ENCODE measurements at regions not wholly inside any gene's neighbourhood (a gene's known extent, or its start where the extent isn't known, plus 50 kb on each side); places are given as distances from the start of the nearest gene placed in this dataset.
A peak's percentile ranks its signal among the peaks of the same experiment; 100 is the strongest.

DNA sequence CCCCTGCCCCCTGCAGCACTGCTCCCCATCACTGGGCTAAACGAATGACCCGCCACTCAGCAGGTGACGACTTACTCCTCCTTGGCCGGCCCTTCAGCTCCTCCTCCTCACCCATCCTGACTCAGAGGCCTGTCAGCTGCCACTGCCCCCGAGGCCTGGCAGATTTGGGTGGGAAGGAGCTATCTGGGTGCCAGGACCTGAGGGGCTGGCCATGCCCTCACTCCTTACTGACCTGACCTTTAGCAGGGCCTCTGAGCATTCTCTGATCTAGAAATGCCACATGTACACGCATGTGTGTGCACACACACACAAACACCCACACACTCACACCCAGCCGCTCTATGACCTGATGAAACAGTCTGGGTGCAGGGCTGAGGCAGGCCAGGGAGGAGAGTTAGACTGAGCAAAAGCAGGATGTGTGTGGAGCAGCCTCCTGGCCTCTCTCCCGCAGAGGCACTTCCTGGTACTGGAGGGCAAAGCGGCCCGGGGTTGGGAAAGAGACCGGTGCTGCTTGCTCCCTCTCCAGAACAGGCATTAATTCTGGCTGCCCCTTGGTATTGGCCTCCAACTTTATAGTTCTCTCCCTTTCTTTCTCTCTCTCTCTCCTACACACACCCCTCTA, 68.0 kb downstream of the ZFP36L2 start:
- WGBS, 2 donors (ENCODE audit: low coverage in 1 of 2), result 11 to 25% methylated on average over 3 to 11 of the region's 11 CpGs
- in situ Hi-C loops (cut with MboI; ENCODE audit: low pct_ligation_motif_present in 1 of 4, low pct_unique_long_range_greater_than_20kb in 1 of 4, low sequenced_read_pairs in 3 of 4), result no loop called here

DNA sequence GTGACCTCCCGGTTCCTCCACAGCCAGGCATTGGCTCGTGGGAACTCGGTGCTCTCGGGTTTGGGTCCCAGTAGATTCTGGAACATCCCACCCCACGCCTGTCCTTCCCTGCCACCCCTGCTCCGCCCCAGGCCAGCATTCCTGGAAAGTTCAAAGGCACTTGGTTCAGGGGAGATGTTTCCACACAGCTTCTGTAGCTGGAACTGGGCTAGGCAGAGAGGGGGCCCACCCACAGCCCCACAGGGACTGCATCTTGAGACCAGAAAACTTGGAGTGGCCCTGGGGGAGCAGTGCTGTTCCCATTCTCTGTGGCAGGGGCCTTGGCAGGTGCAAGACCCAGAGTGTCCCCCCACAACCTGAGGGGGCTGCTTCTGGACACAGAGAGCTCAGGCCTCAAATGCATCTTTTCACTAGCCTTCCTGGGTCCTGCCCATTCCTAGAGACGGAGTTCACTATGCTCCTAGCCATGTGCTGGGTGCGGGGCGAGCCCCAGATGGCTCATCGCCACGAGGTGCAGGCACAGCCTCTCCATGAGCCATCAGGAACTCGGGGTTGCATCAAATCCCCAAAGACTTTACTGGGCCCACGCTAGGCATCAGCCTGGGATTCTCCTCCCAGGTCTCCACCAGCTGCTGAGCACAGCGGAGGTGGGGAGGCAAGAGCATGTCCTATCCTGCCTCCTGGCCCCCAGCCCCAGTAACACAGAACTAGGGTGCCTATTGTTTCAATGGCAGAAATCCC, 68.7 kb downstream of the ZFP36L2 start:
- intact Hi-C loops (cut with DNase I; ENCODE audit: low total_unique reads) (loop anchor here (5.0 kb wide), 1 partner anchor 310 kb away; no protein-coding TSS in a partner anchor), in situ Hi-C loops (cut with MboI; ENCODE audit: low pct_ligation_motif_present in 1 of 4, low pct_unique_long_range_greater_than_20kb in 1 of 4, low sequenced_read_pairs in 3 of 4) (no loop called here)
- H3K4me3 ChIP-seq, result no peak overlapping the region
- H3K36me3 ChIP-seq, result no peaks in the 10 kb centered on the region
- no peak for DNase-seq
- H3K4me1 ChIP-seq, result peaks cover 26 to 69% (median 61%) of the 10 kb centered on the region in 4 donors
- H3K27ac ChIP-seq, result peak overlapping the region; percentile 93 to 95 (median 94)
- WGBS, 2 donors (ENCODE audit: low coverage in 1 of 2), result 80 to 81% methylated on average over 2 to 11 of the region's 14 CpGs
- TF ChIP-seq POLR2AphosphoS5 (IDR thresholded peaks at IDR 0.05), result no peak
- TF ChIP-seq, protein P1, sequence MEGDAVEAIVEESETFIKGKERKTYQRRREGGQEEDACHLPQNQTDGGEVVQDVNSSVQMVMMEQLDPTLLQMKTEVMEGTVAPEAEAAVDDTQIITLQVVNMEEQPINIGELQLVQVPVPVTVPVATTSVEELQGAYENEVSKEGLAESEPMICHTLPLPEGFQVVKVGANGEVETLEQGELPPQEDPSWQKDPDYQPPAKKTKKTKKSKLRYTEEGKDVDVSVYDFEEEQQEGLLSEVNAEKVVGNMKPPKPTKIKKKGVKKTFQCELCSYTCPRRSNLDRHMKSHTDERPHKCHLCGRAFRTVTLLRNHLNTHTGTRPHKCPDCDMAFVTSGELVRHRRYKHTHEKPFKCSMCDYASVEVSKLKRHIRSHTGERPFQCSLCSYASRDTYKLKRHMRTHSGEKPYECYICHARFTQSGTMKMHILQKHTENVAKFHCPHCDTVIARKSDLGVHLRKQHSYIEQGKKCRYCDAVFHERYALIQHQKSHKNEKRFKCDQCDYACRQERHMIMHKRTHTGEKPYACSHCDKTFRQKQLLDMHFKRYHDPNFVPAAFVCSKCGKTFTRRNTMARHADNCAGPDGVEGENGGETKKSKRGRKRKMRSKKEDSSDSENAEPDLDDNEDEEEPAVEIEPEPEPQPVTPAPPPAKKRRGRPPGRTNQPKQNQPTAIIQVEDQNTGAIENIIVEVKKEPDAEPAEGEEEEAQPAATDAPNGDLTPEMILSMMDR (IDR thresholded peaks at IDR 0.05), result no peak
- no peak for TF ChIP-seq POLR2A (IDR thresholded peaks at IDR 0.05)
- no peak for TF ChIP-seq EP300 (IDR thresholded peaks at IDR 0.05; ENCODE audit: low read depth)
- no peaks in the 10 kb centered on the region for H3K27me3 ChIP-seq
- H3K9me3 ChIP-seq, result no peaks in the 10 kb centered on the region

More for the DNA sequence above, 68.0 kb downstream of the ZFP36L2 start:
- intact Hi-C loops (cut with DNase I; ENCODE audit: low total_unique reads), result loop anchor here (5.0 kb wide), 1 partner anchor 311 kb away; no protein-coding TSS in a partner anchor
- no peak overlapping the region for H3K4me3 ChIP-seq
- peak; percentile 85 for DNase-seq
- H3K4me1 ChIP-seq, result peaks cover 26 to 73% (median 59%) of the 10 kb centered on the region in 4 donors
- H3K36me3 ChIP-seq, result no peaks in the 10 kb centered on the region
- H3K27me3 ChIP-seq, result no peaks in the 10 kb centered on the region
- peak overlapping the region; percentile 93 to 95 (median 94) for H3K27ac ChIP-seq
- peak in 1 of 3 donors; percentile 7 for TF ChIP-seq POLR2AphosphoS5 (IDR thresholded peaks at IDR 0.05)
- TF ChIP-seq EP300 (IDR thresholded peaks at IDR 0.05; ENCODE audit: low read depth), result no peak
- no peak for TF ChIP-seq POLR2A (IDR thresholded peaks at IDR 0.05)
- H3K9me3 ChIP-seq, result no peaks in the 10 kb centered on the region

DNA sequence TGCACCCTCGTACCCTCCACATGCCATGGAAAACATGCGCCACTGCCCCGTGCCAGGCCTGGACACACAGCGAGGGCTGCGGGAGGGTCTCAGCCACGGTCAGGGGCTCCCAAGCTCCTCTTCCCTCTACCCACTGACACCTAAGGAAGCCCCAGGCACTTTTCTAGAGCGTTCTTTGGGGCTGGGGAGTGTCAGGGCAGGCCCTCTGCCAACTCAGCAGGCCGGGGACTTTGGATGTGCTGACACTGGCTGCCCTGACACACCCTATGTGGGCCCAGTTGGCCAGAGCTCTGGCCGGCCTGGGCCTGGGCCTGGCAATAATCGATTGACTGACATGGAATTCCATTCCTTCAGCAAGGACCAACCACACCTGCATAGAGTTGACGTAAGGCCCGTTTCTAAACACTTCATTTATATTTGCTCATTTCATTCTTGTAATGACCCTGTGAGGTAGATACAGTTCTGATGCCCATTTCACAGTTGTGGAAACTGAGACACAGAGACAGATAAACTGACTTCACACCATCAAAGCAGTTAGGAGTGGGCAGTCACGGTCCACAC, 70.5 kb downstream of the ZFP36L2 start:
- Histone ChIP-seq H3K27me3 (no peaks in the 10 kb centered on the region), H3K4me1 (peaks cover 26 to 54% (median 51%) of the 10 kb centered on the region in 4 donors), H3K27ac (peak overlapping the region in 3 of 4 donors; percentile 93 to 95 (median 94)), H3K4me3 (no peak overlapping the region), H3K36me3 (no peaks in the 10 kb centered on the region), H3K9me3 (no peaks in the 10 kb centered on the region)
- 82 to 100% methylated on average over 1 to 13 of the region's 13 CpGs for WGBS, 2 donors (ENCODE audit: low coverage in 1 of 2)
- TF ChIP-seq EP300 (IDR thresholded peaks at IDR 0.05; ENCODE audit: low read depth) (no peak), POLR2AphosphoS5 (IDR thresholded peaks at IDR 0.05) (no peak), POLR2A (IDR thresholded peaks at IDR 0.05) (no peak)
- TF ChIP-seq, protein P1 (IDR thresholded peaks at IDR 0.05), result no peak
- peak; percentile 68 for DNase-seq
- intact Hi-C loops (cut with DNase I; ENCODE audit: low total_unique reads) (loop anchor here (5.0 kb wide), 1 partner anchor 309 kb away; no protein-coding TSS in a partner anchor), in situ Hi-C loops (cut with MboI; ENCODE audit: low pct_ligation_motif_present in 1 of 4, low pct_unique_long_range_greater_than_20kb in 1 of 4, low sequenced_read_pairs in 3 of 4) (no loop called here)

DNA sequence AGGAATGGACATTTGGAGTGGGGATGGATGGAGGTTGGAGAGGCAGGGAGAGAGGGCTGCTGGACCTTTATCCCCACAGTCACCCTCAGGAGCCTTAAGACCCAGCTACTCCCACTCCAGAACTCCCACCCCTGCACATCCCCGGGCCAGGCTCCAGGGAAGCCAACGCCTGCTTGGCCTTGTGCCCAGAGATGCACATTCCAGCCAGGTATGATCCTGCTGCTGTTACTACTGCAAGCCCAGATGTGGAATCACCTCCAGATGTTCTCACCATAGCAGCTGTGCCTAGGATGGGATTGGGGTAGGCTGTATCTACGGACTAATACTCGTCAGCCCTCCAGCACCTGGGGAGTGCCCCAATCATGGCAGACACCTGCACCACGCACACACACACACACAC, 71.7 kb downstream of the ZFP36L2 start:
- H3K4me3 ChIP-seq, result no peak overlapping the region
- H3K9me3 ChIP-seq, result no peaks in the 10 kb centered on the region
- in situ Hi-C loops (cut with MboI; ENCODE audit: low pct_ligation_motif_present in 1 of 4, low pct_unique_long_range_greater_than_20kb in 1 of 4, low sequenced_read_pairs in 3 of 4) (no loop called here), intact Hi-C loops (cut with DNase I; ENCODE audit: low total_unique reads) (loop anchor here (5.0 kb wide), 1 partner anchor 307 kb away; no protein-coding TSS in a partner anchor)
- no peak overlapping the region for H3K27ac ChIP-seq
- TF ChIP-seq POLR2AphosphoS5 (IDR thresholded peaks at IDR 0.05), result no peak
- no peak for TF ChIP-seq EP300 (IDR thresholded peaks at IDR 0.05; ENCODE audit: low read depth)
- no peak for TF ChIP-seq POLR2A (IDR thresholded peaks at IDR 0.05)
- TF ChIP-seq, protein P1 (IDR thresholded peaks at IDR 0.05), result no peak
- 67% methylated on average over 5 of the region's 5 CpGs; no CpG with 5 or more reads in 1 of the 2 donors for WGBS, 2 donors (ENCODE audit: low coverage in 1 of 2)
- H3K27me3 ChIP-seq, result no peaks in the 10 kb centered on the region
- DNase-seq, result peak; percentile 51
- H3K36me3 ChIP-seq, result no peaks in the 10 kb centered on the region
- peaks cover 22 to 42% (median 38%) of the 10 kb centered on the region in 4 donors for H3K4me1 ChIP-seq

Measured in transverse colon (tissue), 4 donors.